ENCODE measurements at regions not wholly inside any gene's neighbourhood (a gene's known extent, or its start where the extent isn't known, plus 50 kb on each side); places are given as distances from the start of the nearest gene placed in this dataset.

GRCh38 chr4:187390646-187391045 lies 604.9 kb upstream of the ZFP42 start:
- TF ChIP-seq EZH2 (IDR thresholded peaks at IDR 0.05) (no peak), EZH2phosphoT487 (IDR thresholded peaks at IDR 0.05) (no peak)
- TF ChIP-seq, protein P1, sequence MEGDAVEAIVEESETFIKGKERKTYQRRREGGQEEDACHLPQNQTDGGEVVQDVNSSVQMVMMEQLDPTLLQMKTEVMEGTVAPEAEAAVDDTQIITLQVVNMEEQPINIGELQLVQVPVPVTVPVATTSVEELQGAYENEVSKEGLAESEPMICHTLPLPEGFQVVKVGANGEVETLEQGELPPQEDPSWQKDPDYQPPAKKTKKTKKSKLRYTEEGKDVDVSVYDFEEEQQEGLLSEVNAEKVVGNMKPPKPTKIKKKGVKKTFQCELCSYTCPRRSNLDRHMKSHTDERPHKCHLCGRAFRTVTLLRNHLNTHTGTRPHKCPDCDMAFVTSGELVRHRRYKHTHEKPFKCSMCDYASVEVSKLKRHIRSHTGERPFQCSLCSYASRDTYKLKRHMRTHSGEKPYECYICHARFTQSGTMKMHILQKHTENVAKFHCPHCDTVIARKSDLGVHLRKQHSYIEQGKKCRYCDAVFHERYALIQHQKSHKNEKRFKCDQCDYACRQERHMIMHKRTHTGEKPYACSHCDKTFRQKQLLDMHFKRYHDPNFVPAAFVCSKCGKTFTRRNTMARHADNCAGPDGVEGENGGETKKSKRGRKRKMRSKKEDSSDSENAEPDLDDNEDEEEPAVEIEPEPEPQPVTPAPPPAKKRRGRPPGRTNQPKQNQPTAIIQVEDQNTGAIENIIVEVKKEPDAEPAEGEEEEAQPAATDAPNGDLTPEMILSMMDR (IDR thresholded peaks at IDR 0.05) = no peak

Data from neural progenitor cell (in vitro differentiated cells).